Liver (tissue), 8 donors: ENCODE measurements at regions not wholly inside any gene's neighbourhood (a gene's known extent, or its start where the extent isn't known, plus 50 kb on each side); places are given as distances from the start of the nearest gene placed in this dataset.

Experiments
- DNase-seq: peaks from one replicate; pipeline ENCODE4 v3.0.0-alpha.2; 2017; ENCODE audit warnings: low spot score
- H3K27ac ChIP-seq, 2 donors: one replicate each; pipeline ENCODE4 v1.7.0; 2013; ENCODE audit warnings: inconsistent platforms in 2 of 2, low read length in 2 of 2, control low read depth in 1 of 2, low read depth in 1 of 2, mild to moderate bottlenecking in 1 of 2
- H3K27me3 ChIP-seq, 4 donors: one replicate each; pipeline versions ENCODE4 v1.6.1 to v1.7.0; 2013; ENCODE audit warnings: low read length in 3 of 4, inconsistent platforms in 1 of 4, mild to moderate bottlenecking in 1 of 4, moderate library complexity in 1 of 4; ENCODE audit not compliant: control insufficient read depth in 4 of 4, insufficient read depth in 4 of 4
- H3K36me3 ChIP-seq, 4 donors: one replicate each; pipeline versions ENCODE4 v1.6.1 to v1.7.0; 2013; ENCODE audit warnings: low read length in 3 of 4, mild to moderate bottlenecking in 3 of 4, low read depth in 1 of 4, moderate library complexity in 1 of 4; ENCODE audit not compliant: control insufficient read depth in 4 of 4, insufficient read depth in 3 of 4
- H3K4me1 ChIP-seq, 4 donors: one replicate each; pipeline versions ENCODE4 v1.6.1 to v1.7.0; 2013; ENCODE audit warnings: low read length in 3 of 4, mild to moderate bottlenecking in 3 of 4, moderate library complexity in 1 of 4; ENCODE audit not compliant: control insufficient read depth in 4 of 4, insufficient read depth in 4 of 4
- H3K4me3 ChIP-seq, 3 donors: one replicate each; pipeline versions ENCODE4 v1.6.1 to v1.7.0; 2013; ENCODE audit warnings: low read length in 3 of 3, control low read depth in 1 of 3, low read depth in 1 of 3, mild to moderate bottlenecking in 1 of 3
- H3K9ac ChIP-seq, 2 donors: one replicate each; pipeline ENCODE4 v1.7.0; 2013; ENCODE audit warnings: low read length in 2 of 2, mild to moderate bottlenecking in 2 of 2, moderate library complexity in 2 of 2, control low read depth in 1 of 2, low read depth in 1 of 2
- H3K9me3 ChIP-seq, 4 donors: one replicate each; pipeline versions ENCODE4 v1.6.1 to v1.7.0; 2013; ENCODE audit warnings: low read length in 3 of 4; ENCODE audit not compliant: control insufficient read depth in 4 of 4
- ATF3 ChIP-seq: IDR thresholded peaks from 2 replicates; pipeline ENCODE4 v1.6.1; 2016; ENCODE audit warnings: antibody characterized with exemption
- CTCF ChIP-seq: fragments of 150-350 bp; IDR thresholded peaks from 2 replicates; pipeline ENCODE4 v1.5.1; 2017; ENCODE audit warnings: improper control_type of control experiment, low read depth, low read length; ENCODE audit not compliant: missing input control
- EGR1 ChIP-seq, 2 donors: IDR thresholded peaks; 2 replicates each; pipeline ENCODE4 v1.6.1; 2016 to 2018; ENCODE audit warnings: antibody characterized with exemption in 2 of 2, low read depth in 2 of 2
- FOXA1 ChIP-seq: IDR thresholded peaks from 2 replicates; pipeline ENCODE4 v1.6.1; 2016; ENCODE audit warnings: antibody characterized with exemption
- FOXA2 ChIP-seq: IDR thresholded peaks from 2 replicates; pipeline ENCODE4 v1.6.1; 2016; ENCODE audit warnings: antibody characterized with exemption
- GABPA ChIP-seq, 2 donors: IDR thresholded peaks in 1 of 2; conservative IDR thresholded peaks in 1 of 2; 2 replicates each; pipeline ENCODE4 v1.6.1; 2016; ENCODE audit warnings: antibody characterized with exemption in 2 of 2, mild to moderate bottlenecking in 1 of 2, moderate library complexity in 1 of 2
- HNF4A ChIP-seq, 2 donors: conservative IDR thresholded peaks; 2 replicates each; pipeline ENCODE4 v1.6.1; 2016; ENCODE audit warnings: antibody characterized with exemption in 2 of 2, mild to moderate bottlenecking in 2 of 2
- HNF4G ChIP-seq: IDR thresholded peaks from 2 replicates; pipeline ENCODE4 v1.6.1; 2016; ENCODE audit warnings: antibody characterized with exemption
- JUND ChIP-seq, 2 donors: IDR thresholded peaks; 2 replicates each; pipeline ENCODE4 v1.6.1; 2016; ENCODE audit warnings: antibody characterized with exemption in 2 of 2
- MAX ChIP-seq: IDR thresholded peaks from 2 replicates; pipeline ENCODE4 v1.6.1; 2016; ENCODE audit warnings: antibody characterized with exemption
- NR2F2 ChIP-seq: IDR thresholded peaks from 2 replicates; pipeline ENCODE4 v1.6.1; 2016; ENCODE audit warnings: antibody characterized with exemption
- RXRA ChIP-seq, 2 donors: IDR thresholded peaks; 2 replicates each; pipeline ENCODE4 v1.6.1; 2017 to 2018; ENCODE audit warnings: antibody characterized with exemption in 2 of 2, mild to moderate bottlenecking in 1 of 2
- SP1 ChIP-seq: IDR thresholded peaks from 2 replicates; pipeline ENCODE4 v1.6.1; 2018; ENCODE audit warnings: antibody characterized with exemption, mild to moderate bottlenecking
- TAF1 ChIP-seq: conservative IDR thresholded peaks from 2 replicates; pipeline ENCODE4 v1.6.1; 2016; ENCODE audit warnings: antibody characterized with exemption, mild to moderate bottlenecking
- YY1 ChIP-seq: IDR thresholded peaks from 2 replicates; pipeline ENCODE4 v1.6.1; 2016; ENCODE audit warnings: antibody characterized with exemption, mild to moderate bottlenecking
- ZBTB33 ChIP-seq: IDR thresholded peaks from 2 replicates; pipeline ENCODE4 v1.6.1; 2016; ENCODE audit warnings: antibody characterized with exemption
- whole genome bisulfite sequencing: extraction: QIAGEN DNeasy Blood & Tissue Kit; methylation state at CpG from one replicate; pipeline ENCODE4 v1.1.7; 2013; 5-methylcytosine and 5-hydroxymethylcytosine counted together
- donor health status: healthy.
- donor health status: healthy.
- donor health status: healthy.
- donor health status: healthy.
- donor health status: healthy.

GRCh38 chr4:64533637-64534036 lies 124.4 kb upstream of the TECRL start:
- H3K27ac ChIP-seq = no peak overlapping the region
- no peak overlapping the region for H3K9ac ChIP-seq
- no peaks in the 10 kb centered on the region for H3K4me1 ChIP-seq
- no peak for TF ChIP-seq MAX
- TF ChIP-seq TAF1 = no peak
- TF ChIP-seq JUND (IDR thresholded peaks at IDR 0.05) = no peak
- no peak for TF ChIP-seq FOXA2
- no peak for TF ChIP-seq HNF4A (conservative IDR thresholded peaks at IDR 0.05)
- TF ChIP-seq SP1 = no peak
- no peak for TF ChIP-seq CTCF
- no peak for TF ChIP-seq FOXA1
- no peak for TF ChIP-seq NR2F2
- no peak for TF ChIP-seq YY1
- no peak for TF ChIP-seq HNF4G
- TF ChIP-seq ATF3 = no peak
- TF ChIP-seq GABPA (IDR thresholded peaks at IDR 0.05 in 1 of 2, conservative IDR thresholded peaks at IDR 0.05 in 1 of 2) = no peak
- TF ChIP-seq RXRA (IDR thresholded peaks at IDR 0.05) = no peak
- TF ChIP-seq ZBTB33 = no peak
- TF ChIP-seq EGR1 (IDR thresholded peaks at IDR 0.05; ENCODE audit: low read depth in 2 of 2) = no peak
- DNase-seq = no peak
- H3K27me3 ChIP-seq = peaks cover 0 to 3% (median 0%) of the 10 kb centered on the region in 4 donors
- H3K9me3 ChIP-seq = no peaks in the 10 kb centered on the region
- no peaks in the 10 kb centered on the region for H3K36me3 ChIP-seq
- WGBS = 63% methylated on average over 3 of the region's 3 CpGs
- no peak overlapping the region for H3K4me3 ChIP-seq

- Histone ChIP-seq H3K27me3 (peaks cover 0 to 3% (median 0%) of the 10 kb centered on the region in 4 donors), H3K4me3 (no peak overlapping the region), H3K4me1 (no peaks in the 10 kb centered on the region), H3K27ac (no peak overlapping the region), H3K36me3 (no peaks in the 10 kb centered on the region), H3K9ac (no peak overlapping the region), H3K9me3 (no peaks in the 10 kb centered on the region)
- 39% methylated on average over 2 of the region's 2 CpGs for WGBS
- TF ChIP-seq ATF3 (no peak), CTCF (no peak), RXRA (IDR thresholded peaks at IDR 0.05) (no peak), JUND (IDR thresholded peaks at IDR 0.05) (no peak), HNF4A (conservative IDR thresholded peaks at IDR 0.05) (no peak), EGR1 (IDR thresholded peaks at IDR 0.05; ENCODE audit: low read depth in 2 of 2) (no peak), MAX (no peak), TAF1 (no peak), YY1 (no peak), HNF4G (no peak), FOXA1 (no peak), GABPA (IDR thresholded peaks at IDR 0.05 in 1 of 2, conservative IDR thresholded peaks at IDR 0.05 in 1 of 2) (no peak), ZBTB33 (no peak), NR2F2 (no peak), FOXA2 (no peak)
- no peak for DNase-seq
Observed at GRCh38 chr4:64533159-64533558, 123.9 kb upstream of the TECRL start.
